ENCODE measurements at regions not wholly inside any gene's neighbourhood (a gene's known extent, or its start where the extent isn't known, plus 50 kb on each side); places are given as distances from the start of the nearest gene placed in this dataset.

GRCh38 chr20:17882065-17882833 is 86.3 kb downstream of the SNX5 start:
- no peaks in the 10 kb centered on the region for H3K36me3 ChIP-seq (ENCODE audit: control insufficient read depth in 2 of 2, insufficient read depth in 2 of 2, low read length in 2 of 2)
- no peak overlapping the region for H3K27ac ChIP-seq (ENCODE audit: low read length)
- no peak overlapping the region for H3K9ac ChIP-seq (ENCODE audit: low read length in 2 of 2)
- no peak overlapping the region for H3K4me3 ChIP-seq (ENCODE audit: low read length in 2 of 2)
- H3K27me3 ChIP-seq (ENCODE audit: control insufficient read depth in 1 of 2, insufficient read depth in 2 of 2, low read length in 2 of 2): no peaks in the 10 kb centered on the region
- H3K4me1 ChIP-seq (ENCODE audit: control insufficient read depth, insufficient read depth, low read length): peaks cover 9% of the 10 kb centered on the region
- H3K9me3 ChIP-seq (ENCODE audit: control insufficient read depth in 2 of 2, low read length in 2 of 2): no peaks in the 10 kb centered on the region

- H3K9ac ChIP-seq (ENCODE audit: low read length in 2 of 2): no peak overlapping the region
- no peaks in the 10 kb centered on the region for H3K27me3 ChIP-seq (ENCODE audit: control insufficient read depth in 1 of 2, insufficient read depth in 2 of 2, low read length in 2 of 2)
- peaks cover 9% of the 10 kb centered on the region for H3K4me1 ChIP-seq (ENCODE audit: control insufficient read depth, insufficient read depth, low read length)
- H3K4me3 ChIP-seq (ENCODE audit: low read length in 2 of 2): no peak overlapping the region
- no peak overlapping the region for H3K27ac ChIP-seq (ENCODE audit: low read length)
- no peaks in the 10 kb centered on the region for H3K36me3 ChIP-seq (ENCODE audit: control insufficient read depth in 2 of 2, insufficient read depth in 2 of 2, low read length in 2 of 2)
- H3K9me3 ChIP-seq (ENCODE audit: control insufficient read depth in 2 of 2, low read length in 2 of 2): no peaks in the 10 kb centered on the region
These were observed 86.9 kb downstream of the SNX5 start for GRCh38 chr20:17881741-17882064.

GRCh38 chr20:17878912-17879602 is 89.5 kb downstream of the SNX5 start:
- Histone ChIP-seq H3K9me3 (ENCODE audit: control insufficient read depth in 2 of 2, low read length in 2 of 2) (no peaks in the 10 kb centered on the region), H3K4me3 (ENCODE audit: low read length in 2 of 2) (no peak overlapping the region), H3K27ac (ENCODE audit: low read length) (no peak overlapping the region), H3K9ac (ENCODE audit: low read length in 2 of 2) (no peak overlapping the region), H3K4me1 (ENCODE audit: control insufficient read depth, insufficient read depth, low read length) (peaks cover 24% of the 10 kb centered on the region), H3K36me3 (ENCODE audit: control insufficient read depth in 2 of 2, insufficient read depth in 2 of 2, low read length in 2 of 2) (no peaks in the 10 kb centered on the region), H3K27me3 (ENCODE audit: control insufficient read depth in 1 of 2, insufficient read depth in 2 of 2, low read length in 2 of 2) (no peaks in the 10 kb centered on the region)

GRCh38 chr20:17878069-17878911 is 90.3 kb downstream of the SNX5 start:
- no peak overlapping the region for H3K9ac ChIP-seq (ENCODE audit: low read length in 2 of 2)
- H3K36me3 ChIP-seq (ENCODE audit: control insufficient read depth in 2 of 2, insufficient read depth in 2 of 2, low read length in 2 of 2): no peaks in the 10 kb centered on the region
- no peak overlapping the region for H3K27ac ChIP-seq (ENCODE audit: low read length)
- no peaks in the 10 kb centered on the region for H3K9me3 ChIP-seq (ENCODE audit: control insufficient read depth in 2 of 2, low read length in 2 of 2)
- H3K4me3 ChIP-seq (ENCODE audit: low read length in 2 of 2): no peak overlapping the region
- peaks cover 31% of the 10 kb centered on the region for H3K4me1 ChIP-seq (ENCODE audit: control insufficient read depth, insufficient read depth, low read length)
- no peaks in the 10 kb centered on the region for H3K27me3 ChIP-seq (ENCODE audit: control insufficient read depth in 1 of 2, insufficient read depth in 2 of 2, low read length in 2 of 2)

GRCh38 chr20:17875981-17876385 is 92.6 kb downstream of the SNX5 start:
- H3K36me3 ChIP-seq (ENCODE audit: control insufficient read depth in 2 of 2, insufficient read depth in 2 of 2, low read length in 2 of 2): no peaks in the 10 kb centered on the region
- H3K27me3 ChIP-seq (ENCODE audit: control insufficient read depth in 1 of 2, insufficient read depth in 2 of 2, low read length in 2 of 2): no peaks in the 10 kb centered on the region
- H3K4me1 ChIP-seq (ENCODE audit: control insufficient read depth, insufficient read depth, low read length): peaks cover 31% of the 10 kb centered on the region
- no peaks in the 10 kb centered on the region for H3K9me3 ChIP-seq (ENCODE audit: control insufficient read depth in 2 of 2, low read length in 2 of 2)
- H3K9ac ChIP-seq (ENCODE audit: low read length in 2 of 2): peak overlapping the region in 1 of 2 donors; percentile 47
- peak overlapping the region; percentile 55 for H3K27ac ChIP-seq (ENCODE audit: low read length)
- H3K4me3 ChIP-seq (ENCODE audit: low read length in 2 of 2): peak overlapping the region in 1 of 2 donors; percentile 47

- H3K9me3 ChIP-seq (ENCODE audit: control insufficient read depth in 2 of 2, low read length in 2 of 2): no peaks in the 10 kb centered on the region
- no peaks in the 10 kb centered on the region for H3K27me3 ChIP-seq (ENCODE audit: control insufficient read depth in 1 of 2, insufficient read depth in 2 of 2, low read length in 2 of 2)
- peak overlapping the region in 1 of 2 donors; percentile 47 for H3K4me3 ChIP-seq (ENCODE audit: low read length in 2 of 2)
- H3K4me1 ChIP-seq (ENCODE audit: control insufficient read depth, insufficient read depth, low read length): peaks cover 31% of the 10 kb centered on the region
- H3K36me3 ChIP-seq (ENCODE audit: control insufficient read depth in 2 of 2, insufficient read depth in 2 of 2, low read length in 2 of 2): no peaks in the 10 kb centered on the region
- peak overlapping the region in 1 of 2 donors; percentile 47 for H3K9ac ChIP-seq (ENCODE audit: low read length in 2 of 2)
- H3K27ac ChIP-seq (ENCODE audit: low read length): peak overlapping the region; percentile 55
These were observed 93.3 kb downstream of the SNX5 start for GRCh38 chr20:17875106-17875980.

GRCh38 chr20:17874271-17875105 is 94.1 kb downstream of the SNX5 start:
- Histone ChIP-seq H3K36me3 (ENCODE audit: control insufficient read depth in 2 of 2, insufficient read depth in 2 of 2, low read length in 2 of 2) (no peaks in the 10 kb centered on the region), H3K4me3 (ENCODE audit: low read length in 2 of 2) (peak overlapping the region in 1 of 2 donors; percentile 29), H3K9me3 (ENCODE audit: control insufficient read depth in 2 of 2, low read length in 2 of 2) (no peaks in the 10 kb centered on the region), H3K27me3 (ENCODE audit: control insufficient read depth in 1 of 2, insufficient read depth in 2 of 2, low read length in 2 of 2) (no peaks in the 10 kb centered on the region), H3K4me1 (ENCODE audit: control insufficient read depth, insufficient read depth, low read length) (peaks cover 34% of the 10 kb centered on the region), H3K9ac (ENCODE audit: low read length in 2 of 2) (peak overlapping the region; percentile 25 to 47), H3K27ac (ENCODE audit: low read length) (peak overlapping the region; percentile 55)

GRCh38 chr20:17873410-17874270 is 95.0 kb downstream of the SNX5 start:
- H3K4me3 ChIP-seq (ENCODE audit: low read length in 2 of 2): peak overlapping the region in 1 of 2 donors; percentile 29

GRCh38 chr20:17872959-17873358 is 95.6 kb downstream of the SNX5 start:
- no peak overlapping the region for H3K27ac ChIP-seq (ENCODE audit: low read length)

More at GRCh38 chr20:17873410-17874270, 95.0 kb downstream of the SNX5 start:
- peak overlapping the region; percentile 55 for H3K27ac ChIP-seq (ENCODE audit: low read length)
- peak overlapping the region; percentile 25 to 29 for H3K9ac ChIP-seq (ENCODE audit: low read length in 2 of 2)
- H3K9me3 ChIP-seq (ENCODE audit: control insufficient read depth in 2 of 2, low read length in 2 of 2): no peaks in the 10 kb centered on the region
- H3K4me1 ChIP-seq (ENCODE audit: control insufficient read depth, insufficient read depth, low read length): peaks cover 34% of the 10 kb centered on the region
- H3K27me3 ChIP-seq (ENCODE audit: control insufficient read depth in 1 of 2, insufficient read depth in 2 of 2, low read length in 2 of 2): no peaks in the 10 kb centered on the region
- no peaks in the 10 kb centered on the region for H3K36me3 ChIP-seq (ENCODE audit: control insufficient read depth in 2 of 2, insufficient read depth in 2 of 2, low read length in 2 of 2)

More at GRCh38 chr20:17872959-17873358, 95.6 kb downstream of the SNX5 start:
- no peak overlapping the region for H3K9ac ChIP-seq (ENCODE audit: low read length in 2 of 2)
- no peaks in the 10 kb centered on the region for H3K36me3 ChIP-seq (ENCODE audit: control insufficient read depth in 2 of 2, insufficient read depth in 2 of 2, low read length in 2 of 2)
- H3K9me3 ChIP-seq (ENCODE audit: control insufficient read depth in 2 of 2, low read length in 2 of 2): no peaks in the 10 kb centered on the region
- no peak overlapping the region for H3K4me3 ChIP-seq (ENCODE audit: low read length in 2 of 2)
- no peaks in the 10 kb centered on the region for H3K27me3 ChIP-seq (ENCODE audit: control insufficient read depth in 1 of 2, insufficient read depth in 2 of 2, low read length in 2 of 2)
- H3K4me1 ChIP-seq (ENCODE audit: control insufficient read depth, insufficient read depth, low read length): peaks cover 34% of the 10 kb centered on the region
